Keratinocyte (primary cell): ENCODE measurements at regions not wholly inside any gene's neighbourhood (a gene's known extent, or its start where the extent isn't known, plus 50 kb on each side); places are given as distances from the start of the nearest gene placed in this dataset.
"Not testable (repeated sequence)": the region's sequence is repeated elsewhere in the genome, so short reads cannot be mapped to it uniquely, and the experiment has no call there.

Experiments used
- DNase-seq: peaks from one replicate; pipeline ENCODE4 v3.0.0-alpha.2; 2011; ENCODE audit warnings: low read depth, missing footprints, low spot score
- FAIRE-seq: peaks from 2 replicates; lab custom pipeline; 2011; peaks lifted over from hg19 to GRCh38; lab: Jason Lieb, UNC
- H2AFZ ChIP-seq: 2 replicates; pipeline ENCODE4 v1.6.0; 2012; ENCODE audit warnings: low read length, control low read depth, inconsistent platforms; ENCODE audit not compliant: control insufficient read depth
- H3K27ac ChIP-seq: 2 replicates; pipeline ENCODE4 v1.5.1; 2011; ENCODE audit warnings: low read length; ENCODE audit not compliant: control insufficient read depth, insufficient read depth
- H3K27me3 ChIP-seq: 3 replicates; pipeline ENCODE4 v1.6.0; 2011; ENCODE audit warnings: low read length; ENCODE audit not compliant: control insufficient read depth, insufficient read depth; ENCODE audit errors: extremely low read depth
- H3K36me3 ChIP-seq, 2 experiments: 2 replicates in 1 of 2; 3 replicates in 1 of 2; pipeline ENCODE4 v1.5.1; 2011; ENCODE audit warnings: low read length in 2 of 2, mild to moderate bottlenecking in 1 of 2; ENCODE audit not compliant: control insufficient read depth in 2 of 2, insufficient read depth in 2 of 2; ENCODE audit errors: extremely low read depth in 1 of 2
- H3K4me1 ChIP-seq: 3 replicates; pipeline ENCODE4 v1.5.1; 2011; ENCODE audit warnings: low read length; ENCODE audit not compliant: control insufficient read depth, insufficient read depth; ENCODE audit errors: extremely low read depth
- H3K4me2 ChIP-seq: 3 replicates; pipeline ENCODE4 v1.6.0; 2011; ENCODE audit warnings: low read depth, low read length; ENCODE audit not compliant: control insufficient read depth, insufficient read depth; ENCODE audit errors: extremely low read depth
- H3K4me3 ChIP-seq, 3 experiments: fragments of 200-600 bp in 1 of 3; sonication (generic) in 1 of 3; 2 replicates in 2 of 3; 3 replicates in 1 of 3; pipeline ENCODE4 v1.5.1; 2011 to 2016; ENCODE audit warnings: low read length in 3 of 3, mild to moderate bottlenecking in 3 of 3, control low read depth in 2 of 3, inconsistent platforms in 1 of 3, low read depth in 1 of 3, mixed read lengths in 1 of 3, mixed run types in 1 of 3, moderate library complexity in 1 of 3; ENCODE audit not compliant: control insufficient read depth in 2 of 3, insufficient read depth in 2 of 3; ENCODE audit errors: extremely low read depth in 1 of 3
- H3K79me2 ChIP-seq: 2 replicates; pipeline ENCODE4 v1.6.0; 2012; ENCODE audit warnings: low read length; ENCODE audit not compliant: control insufficient read depth, insufficient read depth
- H3K9ac ChIP-seq: 3 replicates; pipeline ENCODE4 v1.6.0; 2011; ENCODE audit warnings: low read length; ENCODE audit not compliant: control insufficient read depth, insufficient read depth; ENCODE audit errors: extremely low read depth
- H3K9me1 ChIP-seq: 3 replicates; pipeline ENCODE4 v1.6.0; 2011; ENCODE audit warnings: low read length; ENCODE audit not compliant: control insufficient read depth, insufficient read depth; ENCODE audit errors: extremely low read depth
- H3K9me3 ChIP-seq: 2 replicates; pipeline ENCODE4 v1.5.1; 2012; ENCODE audit warnings: low read depth, low read length; ENCODE audit not compliant: control insufficient read depth
- H4K20me1 ChIP-seq: 3 replicates; pipeline ENCODE4 v1.6.0; 2011; ENCODE audit warnings: low read length; ENCODE audit not compliant: control insufficient read depth, insufficient read depth; ENCODE audit errors: extremely low read depth
- CTCF ChIP-seq, 3 experiments: IDR thresholded peaks in 1 of 3; conservative IDR thresholded peaks in 1 of 3; optimal IDR thresholded peaks in 1 of 3; 2 replicates in 2 of 3; 3 replicates in 1 of 3; pipeline versions ENCODE3 to v1.5.1; 2011; ENCODE audit warnings: low read length in 3 of 3, mild to moderate bottlenecking in 3 of 3, moderate library complexity in 2 of 3, control low read depth in 1 of 3, inconsistent platforms in 1 of 3; ENCODE audit not compliant: insufficient read depth in 2 of 3; ENCODE audit errors: extremely low read depth in 1 of 3
- EZH2 ChIP-seq: IDR thresholded peaks from one replicate; pipeline ENCODE4 v1.6.1; 2012; ENCODE audit warnings: inconsistent platforms, mild to moderate bottlenecking, low read length, moderate library complexity
- dilution Hi-C: fragments of 300-500 bp; cut with MboI; formaldehyde crosslinking; loops from one replicate; pipeline ENCODE4 v1.7.0; 2020; ENCODE audit warnings: low sequenced_read_pairs; ENCODE audit not compliant: extremely low pct_ligation_motif_present

- dilution Hi-C loops, result no loop called here
- Histone ChIP-seq H3K4me1 (no peaks in the 10 kb centered on the region), H3K4me2 (no peak overlapping the region), H3K9me1 (no peaks in the 10 kb centered on the region), H3K27me3 (no peaks in the 10 kb centered on the region), H3K4me3 (no peak overlapping the region), H3K79me2 (no peaks in the 10 kb centered on the region), H4K20me1 (no peaks in the 10 kb centered on the region), H3K9me3 (no peaks in the 10 kb centered on the region), H2AFZ (no peak overlapping the region), H3K36me3 (no peaks in the 10 kb centered on the region), H3K9ac (no peak overlapping the region), H3K27ac (no peak overlapping the region)
- DNase-seq, result no peak
- TF ChIP-seq EZH2, result no peak
- TF ChIP-seq CTCF (optimal IDR thresholded peaks at IDR 0.05 in 1 of 3, IDR thresholded peaks at IDR 0.05 in 1 of 3, conservative IDR thresholded peaks at IDR 0.05 in 1 of 3; ENCODE audit: extremely low read depth in 1 of 3, insufficient read depth in 2 of 3, low read length in 3 of 3), result no peak
- FAIRE-seq, result no peak
These were observed 1434.3 kb upstream of the FLRT2 start for GRCh38 chr14:84095681-84096080.

GRCh38 chr14:84098261-84098660 is 1431.7 kb upstream of the FLRT2 start:
- TF ChIP-seq CTCF (optimal IDR thresholded peaks at IDR 0.05 in 1 of 3, IDR thresholded peaks at IDR 0.05 in 1 of 3, conservative IDR thresholded peaks at IDR 0.05 in 1 of 3; ENCODE audit: extremely low read depth in 1 of 3, insufficient read depth in 2 of 3, low read length in 3 of 3) (no peak), EZH2 (no peak)
- Histone ChIP-seq H3K4me3 (no peak overlapping the region), H2AFZ (no peak overlapping the region), H3K9ac (no peak overlapping the region), H3K4me2 (no peak overlapping the region), H3K79me2 (no peaks in the 10 kb centered on the region), H3K4me1 (no peaks in the 10 kb centered on the region), H3K9me3 (no peaks in the 10 kb centered on the region), H4K20me1 (no peaks in the 10 kb centered on the region), H3K36me3 (no peaks in the 10 kb centered on the region), H3K27me3 (no peaks in the 10 kb centered on the region), H3K9me1 (no peaks in the 10 kb centered on the region), H3K27ac (no peak overlapping the region)
- FAIRE-seq (no peak), DNase-seq (no peak)
- dilution Hi-C loops, result no loop called here

- DNase-seq, H4K20me1 ChIP-seq, H3K4me3 ChIP-seq, H3K9me1 ChIP-seq, H3K27me3 ChIP-seq, H3K9ac ChIP-seq, H3K36me3 ChIP-seq, H2AFZ ChIP-seq, FAIRE-seq, H3K9me3 ChIP-seq, H3K4me1 ChIP-seq, H3K4me2 ChIP-seq, H3K79me2 ChIP-seq, dilution Hi-C loops, H3K27ac ChIP-seq: not testable (repeated sequence)
These were observed 1430.4 kb upstream of the FLRT2 start for GRCh38 chr14:84099560-84099959.
